H1 (cell line): ENCODE measurements at regions not wholly inside any gene's neighbourhood (a gene's known extent, or its start where the extent isn't known, plus 50 kb on each side); places are given as distances from the start of the nearest gene placed in this dataset.

Experiments used
- CTCF ChIA-PET: fragments of 300-600 bp; sonication (Branson Sonifier 250); formaldehyde crosslinking; loops from one replicate; lab custom pipeline; 2021; ENCODE audit not compliant: partially characterized antibody; lab: Charles Lee
- POLR2A ChIA-PET: fragments of 300-600 bp; sonication (Branson Sonifier 250); formaldehyde crosslinking; loops from one replicate; lab custom pipeline; 2021; ENCODE audit warnings: inconsistent platforms; ENCODE audit not compliant: partially characterized antibody; lab: Charles Lee
- DNase-seq, 2 experiments: peaks; one replicate each; pipeline versions ENCODE4 v3.0.0 to v3.0.0-alpha.2; 2010 to 2022; ENCODE audit warnings: low spot score in 2 of 2, low read depth in 1 of 2, mixed read lengths in 1 of 2
- FAIRE-seq: peaks from 2 replicates; lab custom pipeline; 2011; peaks lifted over from hg19 to GRCh38; lab: Jason Lieb, UNC
- H2AFZ ChIP-seq: 2 replicates; pipeline ENCODE4 v1.8.1; 2012; ENCODE audit warnings: low read length, inconsistent platforms
- H2AK5ac ChIP-seq: 2 replicates; pipeline ENCODE4 v1.6.1; 2013; ENCODE audit warnings: low read depth, low read length
- H2BK120ac ChIP-seq: replicated peaks from 2 replicates; pipeline ENCODE3; 2013; ENCODE audit warnings: low read depth, low read length, inconsistent platforms
- H2BK12ac ChIP-seq: 2 replicates; pipeline ENCODE4 v1.6.1; 2013; ENCODE audit warnings: low read depth, low read length
- H2BK15ac ChIP-seq: 2 replicates; pipeline ENCODE4 v1.6.1; 2013; ENCODE audit warnings: low read length
- H2BK20ac ChIP-seq: 2 replicates; pipeline ENCODE4 v1.6.1; 2013; ENCODE audit warnings: low read length
- H2BK5ac ChIP-seq: 2 replicates; pipeline ENCODE4 v1.6.1; 2013; ENCODE audit warnings: low read depth, low read length
- H3K14ac ChIP-seq: 2 replicates; pipeline ENCODE4 v1.6.1; 2013; ENCODE audit warnings: inconsistent platforms; ENCODE audit not compliant: insufficient read length
- H3K18ac ChIP-seq: 2 replicates; pipeline ENCODE4 v1.6.1; 2013; ENCODE audit warnings: low read length; ENCODE audit errors: extremely low read depth
- H3K23ac ChIP-seq: 2 replicates; pipeline ENCODE4 v1.6.1; 2013; ENCODE audit warnings: inconsistent platforms; ENCODE audit not compliant: insufficient read length
- H3K23me2 ChIP-seq: 2 replicates; pipeline ENCODE4 v1.6.1; 2013; ENCODE audit warnings: low read depth, low read length
- H3K27ac ChIP-seq: 2 replicates; pipeline ENCODE4 v1.6.1; 2011; ENCODE audit warnings: low read depth, low read length, inconsistent platforms
- H3K27me3 ChIP-seq, 4 experiments: replicated peaks in 1 of 4; 1 replicate in 1 of 4; 2 replicates in 3 of 4; pipeline versions ENCODE4 v1.6.1 to v1.8.1; 2011 to 2013; ENCODE audit warnings: low read length in 3 of 4, mild to moderate bottlenecking in 3 of 4, inconsistent platforms in 2 of 4, mixed read lengths in 2 of 4, moderate library complexity in 1 of 4; ENCODE audit not compliant: control insufficient read depth in 3 of 4, insufficient read depth in 3 of 4; ENCODE audit errors: extremely low read depth in 1 of 4
- H3K36me3 ChIP-seq, 4 experiments: 2 replicates each; pipeline versions ENCODE4 v1.6.1 to v1.8.1; 2011 to 2013; ENCODE audit warnings: mild to moderate bottlenecking in 4 of 4, low read length in 3 of 4, moderate library complexity in 2 of 4, control low read depth in 1 of 4, inconsistent platforms in 1 of 4; ENCODE audit not compliant: insufficient read depth in 4 of 4, control insufficient read depth in 2 of 4
- H3K4ac ChIP-seq: replicated peaks from 2 replicates; pipeline ENCODE3; 2013; ENCODE audit warnings: low read length, low read depth, mixed read lengths, inconsistent platforms; ENCODE audit not compliant: insufficient read length
- H3K4me1 ChIP-seq, 4 experiments: replicated peaks in 1 of 4; 1 replicate in 1 of 4; 2 replicates in 3 of 4; pipeline versions ENCODE4 v1.6.1 to v1.8.1; 2011 to 2013; ENCODE audit warnings: low read length in 3 of 4, inconsistent platforms in 2 of 4, mixed read lengths in 1 of 4; ENCODE audit not compliant: insufficient read depth in 4 of 4, control insufficient read depth in 3 of 4
- H3K4me2 ChIP-seq, 2 experiments: 2 replicates each; pipeline versions ENCODE4 v1.6.1 to v1.8.1; 2011 to 2013; ENCODE audit warnings: low read depth in 2 of 2, low read length in 2 of 2, control low read depth in 1 of 2, inconsistent platforms in 1 of 2, mild to moderate bottlenecking in 1 of 2; ENCODE audit not compliant: insufficient read depth in 1 of 2
- H3K4me3 ChIP-seq, 4 experiments: fragments of 200-600, 300-600 bp in 1 of 4; sonication (generic), shearing (Covaris generic), sonication (Bioruptor Twin) in 1 of 4; 2 replicates each; pipeline versions ENCODE4 v1.5.1 to v1.8.1; 2011 to 2016; ENCODE audit warnings: low read length in 4 of 4, low read depth in 3 of 4, control low read depth in 2 of 4, inconsistent platforms in 2 of 4, mild to moderate bottlenecking in 2 of 4, mixed read lengths in 1 of 4, moderate library complexity in 1 of 4; ENCODE audit not compliant: insufficient read depth in 2 of 4; ENCODE audit errors: extremely low read depth in 1 of 4
- H3K56ac ChIP-seq: replicated peaks from 2 replicates; pipeline ENCODE3; 2013; ENCODE audit warnings: low read depth, mild to moderate bottlenecking, mixed read lengths, low read length, inconsistent platforms; ENCODE audit not compliant: insufficient read length
- H3K79me1 ChIP-seq: 2 replicates; pipeline ENCODE4 v1.6.1; 2013; ENCODE audit warnings: low read depth, low read length, control low read depth
- H3K79me2 ChIP-seq, 2 experiments: 2 replicates each; pipeline versions ENCODE4 v1.6.1 to v1.8.1; 2012 to 2013; ENCODE audit warnings: low read length in 2 of 2, mild to moderate bottlenecking in 2 of 2, inconsistent platforms in 1 of 2; ENCODE audit not compliant: insufficient read depth in 2 of 2, control insufficient read depth in 1 of 2
- H3K9ac ChIP-seq, 4 experiments: replicated peaks in 1 of 4; 1 replicate in 1 of 4; 2 replicates in 3 of 4; pipeline versions ENCODE4 v1.6.1 to v1.8.1; 2011 to 2013; ENCODE audit warnings: low read depth in 3 of 4, low read length in 3 of 4, control low read depth in 2 of 4, mild to moderate bottlenecking in 2 of 4, moderate library complexity in 2 of 4, inconsistent platforms in 1 of 4; ENCODE audit errors: extremely low read depth in 1 of 4
- H3K9me3 ChIP-seq, 2 experiments: 2 replicates each; pipeline versions ENCODE4 v1.6.1 to v1.8.1; 2012 to 2013; ENCODE audit warnings: mild to moderate bottlenecking in 2 of 2, moderate library complexity in 2 of 2, control low read depth in 1 of 2, inconsistent platforms in 1 of 2, low read depth in 1 of 2, low read length in 1 of 2, mixed read lengths in 1 of 2; ENCODE audit not compliant: insufficient read depth in 2 of 2
- H4K20me1 ChIP-seq, 2 experiments: replicated peaks in 1 of 2; 2 replicates each; pipeline versions ENCODE3 to v1.8.1; 2011 to 2013; ENCODE audit warnings: inconsistent platforms in 2 of 2, low read length in 2 of 2, mild to moderate bottlenecking in 1 of 2; ENCODE audit not compliant: insufficient read depth in 2 of 2, control insufficient read depth in 1 of 2
- H4K5ac ChIP-seq: 2 replicates; pipeline ENCODE4 v1.6.1; 2013; ENCODE audit warnings: low read length, low read depth, mixed read lengths, inconsistent platforms; ENCODE audit not compliant: insufficient read length
- H4K8ac ChIP-seq: 2 replicates; pipeline ENCODE4 v1.8.0; 2013; ENCODE audit warnings: mild to moderate bottlenecking, moderate library complexity, low read length, inconsistent platforms; ENCODE audit not compliant: insufficient read depth; ENCODE audit errors: extremely low read depth
- H4K91ac ChIP-seq: replicated peaks from 2 replicates; pipeline ENCODE3; 2013; ENCODE audit warnings: low read length, mixed read lengths, inconsistent platforms; ENCODE audit not compliant: insufficient read length
- CBX5 ChIP-seq: fragments of 300-800, 300-1000 bp; sonication (generic); IDR thresholded peaks from 2 replicates; pipeline ENCODE4 v1.7.1; 2016; ENCODE audit warnings: antibody characterized with exemption, low read length, low read depth
- FOSL1 ChIP-seq: IDR thresholded peaks from 2 replicates; pipeline ENCODE4 v1.6.1; 2011; ENCODE audit warnings: mild to moderate bottlenecking, low read depth, low read length, moderate library complexity; ENCODE audit not compliant: insufficient read depth
- GTF2F1 ChIP-seq: IDR thresholded peaks from 2 replicates; pipeline ENCODE4 v1.6.1; 2012; ENCODE audit warnings: low read depth, low read length, improper control_type of control experiment, borderline replicate concordance
- POU5F1 ChIP-seq: IDR thresholded peaks from 2 replicates; pipeline ENCODE4 v1.6.1; 2011; ENCODE audit warnings: low read depth, mild to moderate bottlenecking, low read length, moderate library complexity
- SRF ChIP-seq: IDR thresholded peaks from 2 replicates; pipeline ENCODE4 v1.6.1; 2011; ENCODE audit warnings: mild to moderate bottlenecking, low read depth, low read length, moderate library complexity
- TCF12 ChIP-seq: IDR thresholded peaks from 2 replicates; pipeline ENCODE4 v1.6.1; 2011; ENCODE audit warnings: low read depth, mild to moderate bottlenecking, low read length
- WGBS, 2 experiments: shearing (Covaris generic) in 1 of 2; methylation state at CpG; one replicate each; pipeline versions ENCODE4 v1.1.6 to v1.1.7; 2013 to 2015; ENCODE audit warnings: low lambda C conversion rate in 2 of 2, mixed read lengths in 2 of 2, inconsistent platforms in 1 of 2, low coverage in 1 of 2, missing lambda C conversion rate in 1 of 2; ENCODE audit not compliant: insufficient replicate concordance in 2 of 2, insufficient coverage in 1 of 2, insufficient read length in 1 of 2; ENCODE audit errors: extremely low coverage in 1 of 2, missing lambda C conversion rate in 1 of 2; 5-methylcytosine and 5-hydroxymethylcytosine counted together

GRCh38 chr5:105924366-105924765 lies 1746.4 kb downstream of the EFNA5 start:
- Histone ChIP-seq H2AK5ac (no peak overlapping the region), H4K91ac (no peak overlapping the region), H4K5ac (no peak overlapping the region), H3K27me3 (no peaks in the 10 kb centered on the region), H2BK120ac (no peak overlapping the region), H2BK20ac (no peak overlapping the region), H3K23ac (no peak overlapping the region), H4K8ac (no peak overlapping the region), H3K4ac (no peak overlapping the region), H3K36me3 (no peaks in the 10 kb centered on the region), H3K27ac (no peak overlapping the region), H3K14ac (no peak overlapping the region), H3K79me1 (no peaks in the 10 kb centered on the region), H2BK5ac (no peak overlapping the region), H3K79me2 (no peaks in the 10 kb centered on the region), H2BK15ac (no peak overlapping the region), H4K20me1 (no peaks in the 10 kb centered on the region), H3K9ac (no peak overlapping the region), H3K4me3 (no peak overlapping the region), H3K23me2 (no peaks in the 10 kb centered on the region), H2AFZ (0 out of 2 replicates have a peak overlapping the region, but pooled peaks have one; percentile 35), H3K4me2 (no peak overlapping the region), H3K18ac (no peak overlapping the region)
- ChIA-PET CTCF (no interaction called here), POLR2A (no interaction called here)
- DNase-seq (no peak), FAIRE-seq (no peak)
- TF ChIP-seq GTF2F1, result no peak
- TF ChIP-seq POU5F1, result no peak
- no peak for TF ChIP-seq SRF
- TF ChIP-seq CBX5, result no peak
- TF ChIP-seq FOSL1, result no peak
- TF ChIP-seq TCF12, result no peak
- TF ChIP-seq, all 59 proteins: peak for 0
- Histone ChIP-seq H3K4me1 (0 out of 7 replicates have a peak, but pooled peaks cover 0 to 1% (median 0%) of the 10 kb centered on the region in 4 experiments), H3K56ac (no peak overlapping the region), H3K9me3 (no peaks in the 10 kb centered on the region), H2BK12ac (no peak overlapping the region)
- 87% methylated on average over 2 of the region's 2 CpGs; no CpG with 5 or more reads in 1 of the 2 experiments for WGBS, 2 experiments
